ENCODE measurements at regions not wholly inside any gene's neighbourhood (a gene's known extent, or its start where the extent isn't known, plus 50 kb on each side); places are given as distances from the start of the nearest gene placed in this dataset.
"Not testable (repeated sequence)": the region's sequence is repeated elsewhere in the genome, so short reads cannot be mapped to it uniquely, and the experiment has no call there.

- DNase-seq (ENCODE audit: low spot score in 2 of 2) (no peak), ATAC-seq (no peak)
- peaks cover 10 to 12% of the 10 kb centered on the region in 2 donors for H3K9me3 Mint-ChIP-seq
- no peak overlapping the region for H3K27ac Mint-ChIP-seq
- H3K36me3 Mint-ChIP-seq, result no peaks in the 10 kb centered on the region
Observed at GRCh38 chr4:154960476-154960875, 179.4 kb downstream of the RBM46 start.

- Mint-ChIP-seq H3K9me3 (peaks cover 10 to 12% of the 10 kb centered on the region in 2 donors), H3K36me3 (no peaks in the 10 kb centered on the region), H3K27ac (no peak overlapping the region)
- no peak for ATAC-seq
- DNase-seq (ENCODE audit: low spot score in 2 of 2), result no peak
Observed at GRCh38 chr4:154961263-154961662, 180.2 kb downstream of the RBM46 start.

GRCh38 chr4:154973244-154974035, 192.4 kb downstream of the RBM46 start:
- H3K9me3 Mint-ChIP-seq, result peaks cover 0 to 3% of the 10 kb centered on the region in 2 donors
- H3K27ac Mint-ChIP-seq, result no peak overlapping the region
- no peaks in the 10 kb centered on the region for H3K36me3 Mint-ChIP-seq
- no peak for DNase-seq (ENCODE audit: low spot score in 2 of 2)
- no peak for ATAC-seq

- H3K9me3 Mint-ChIP-seq, result no peaks in the 10 kb centered on the region
- no peak for DNase-seq (ENCODE audit: low spot score in 2 of 2)
- no peak for ATAC-seq
- H3K27ac Mint-ChIP-seq, result no peak overlapping the region
- no peaks in the 10 kb centered on the region for H3K36me3 Mint-ChIP-seq
Observed at GRCh38 chr4:154977228-154977627, 196.2 kb downstream of the RBM46 start.

- Mint-ChIP-seq H3K27ac (no peak overlapping the region), H3K36me3 (no peaks in the 10 kb centered on the region), H3K9me3 (no peaks in the 10 kb centered on the region)
- ATAC-seq, result peak in 1 of 2 donors; percentile 65
- peak in 1 of 2 donors; percentile 39 for DNase-seq (ENCODE audit: low spot score in 2 of 2)
Observed at GRCh38 chr4:154982187-154983047, 201.3 kb downstream of the RBM46 start.

- no peak for ATAC-seq
- no peaks in the 10 kb centered on the region for H3K36me3 Mint-ChIP-seq
- H3K9me3 Mint-ChIP-seq, result no peaks in the 10 kb centered on the region
- no peak overlapping the region for H3K27ac Mint-ChIP-seq
- no peak for DNase-seq (ENCODE audit: low spot score in 2 of 2)
Observed at GRCh38 chr4:154983714-154984113, 202.6 kb downstream of the RBM46 start.

- Mint-ChIP-seq H3K36me3 (no peaks in the 10 kb centered on the region), H3K9me3 (no peaks in the 10 kb centered on the region), H3K27ac (no peak overlapping the region)
- no peak for ATAC-seq
- no peak for DNase-seq (ENCODE audit: low spot score in 2 of 2)
Observed at GRCh38 chr4:154984148-154984547, 203.1 kb downstream of the RBM46 start.

GRCh38 chr4:154984616-154985015, 203.5 kb downstream of the RBM46 start:
- Mint-ChIP-seq H3K36me3 (no peaks in the 10 kb centered on the region), H3K27ac (no peak overlapping the region), H3K9me3 (no peaks in the 10 kb centered on the region)
- ATAC-seq (no peak), DNase-seq (ENCODE audit: low spot score in 2 of 2) (no peak)

- no peak overlapping the region for H3K27ac Mint-ChIP-seq
- H3K36me3 Mint-ChIP-seq, result no peaks in the 10 kb centered on the region
- DNase-seq (ENCODE audit: low spot score in 2 of 2) (no peak), ATAC-seq (no peak)
- no peaks in the 10 kb centered on the region for H3K9me3 Mint-ChIP-seq
Observed at GRCh38 chr4:154985673-154986072, 204.6 kb downstream of the RBM46 start.

GRCh38 chr4:154988511-154988910, 207.4 kb downstream of the RBM46 start:
- no peaks in the 10 kb centered on the region for H3K36me3 Mint-ChIP-seq
- no peak for DNase-seq (ENCODE audit: low spot score in 2 of 2)
- no peak for ATAC-seq
- H3K9me3 Mint-ChIP-seq, result no peaks in the 10 kb centered on the region
- H3K27ac Mint-ChIP-seq, result no peak overlapping the region

- no peaks in the 10 kb centered on the region for H3K36me3 Mint-ChIP-seq
- no peak for ATAC-seq
- no peak overlapping the region for H3K27ac Mint-ChIP-seq
- DNase-seq (ENCODE audit: low spot score in 2 of 2), result no peak
- H3K9me3 Mint-ChIP-seq, result no peaks in the 10 kb centered on the region
Observed at GRCh38 chr4:154989511-154989910, 208.4 kb downstream of the RBM46 start.

- not testable (repeated sequence) for H3K9me3 Mint-ChIP-seq; DNase-seq (ENCODE audit: low spot score in 2 of 2); ATAC-seq; H3K27ac Mint-ChIP-seq; H3K36me3 Mint-ChIP-seq
Observed at GRCh38 chr4:154997866-154998265, 210.6 kb upstream of the NPY2R start.

GRCh38 chr4:154998284-154998683, 210.2 kb upstream of the NPY2R start:
- ATAC-seq, result no peak
- H3K9me3 Mint-ChIP-seq, result peaks cover 0 to 10% of the 10 kb centered on the region in 2 donors
- no peak overlapping the region for H3K27ac Mint-ChIP-seq
- H3K36me3 Mint-ChIP-seq, result no peaks in the 10 kb centered on the region
- no peak for DNase-seq (ENCODE audit: low spot score in 2 of 2)

- Mint-ChIP-seq H3K36me3 (no peaks in the 10 kb centered on the region), H3K9me3 (peaks cover 0 to 10% of the 10 kb centered on the region in 2 donors), H3K27ac (no peak overlapping the region)
- DNase-seq (ENCODE audit: low spot score in 2 of 2) (no peak), ATAC-seq (no peak)
Observed at GRCh38 chr4:154998773-154999172, 209.7 kb upstream of the NPY2R start.

- ATAC-seq (no peak), DNase-seq (ENCODE audit: low spot score in 2 of 2) (no peak)
- H3K27ac Mint-ChIP-seq, result no peak overlapping the region
- H3K9me3 Mint-ChIP-seq, result peaks cover 0 to 8% of the 10 kb centered on the region in 2 donors
- no peaks in the 10 kb centered on the region for H3K36me3 Mint-ChIP-seq
Observed at GRCh38 chr4:154999950-155000578, 208.4 kb upstream of the NPY2R start.

- peaks cover 0 to 4% of the 10 kb centered on the region in 2 donors for H3K9me3 Mint-ChIP-seq
- H3K27ac Mint-ChIP-seq, result no peak overlapping the region
- no peaks in the 10 kb centered on the region for H3K36me3 Mint-ChIP-seq
- DNase-seq (ENCODE audit: low spot score in 2 of 2), result no peak
- ATAC-seq, result no peak
Observed at GRCh38 chr4:155001251-155001650, 207.2 kb upstream of the NPY2R start.
